ENCODE measurements at regions not wholly inside any gene's neighbourhood (a gene's known extent, or its start where the extent isn't known, plus 50 kb on each side); places are given as distances from the start of the nearest gene placed in this dataset.

- no peaks in the 10 kb centered on the region for H3F3A ChIP-seq (ENCODE audit: control insufficient read depth, insufficient read depth)
- H3K9me3 ChIP-seq (ENCODE audit: control insufficient read depth, insufficient read depth, low read length), result no peaks in the 10 kb centered on the region
- H3K36me3 ChIP-seq (ENCODE audit: control insufficient read depth, low read length), result no peaks in the 10 kb centered on the region
- no peaks in the 10 kb centered on the region for H3K4me1 ChIP-seq (ENCODE audit: control insufficient read depth, low read length)
- no peak for TF ChIP-seq CTCF (IDR thresholded peaks at IDR 0.05; ENCODE audit: low read depth, low read length, poor library complexity, severe bottlenecking)
- TF ChIP-seq EZH2phosphoT487 (IDR thresholded peaks at IDR 0.05; ENCODE audit: borderline replicate concordance, low read length), result no peak
- no peaks in the 10 kb centered on the region for H3K9me2 ChIP-seq (replicated peaks; ENCODE audit: control insufficient read depth, low read length)
- H3K4me2 ChIP-seq (ENCODE audit: low read length), result no peak overlapping the region
- H3K4me3 ChIP-seq (ENCODE audit: low read length), result no peak overlapping the region
- H3K27me3 ChIP-seq (ENCODE audit: control insufficient read depth, low read length), result no peaks in the 10 kb centered on the region
- H3K79me2 ChIP-seq (ENCODE audit: control insufficient read depth, low read length), result no peaks in the 10 kb centered on the region
- H4K20me1 ChIP-seq (ENCODE audit: control insufficient read depth, insufficient read depth, low read depth, low read length), result no peaks in the 10 kb centered on the region
- no peak overlapping the region for H3K27ac ChIP-seq (ENCODE audit: low read depth, low read length)
Observed at GRCh38 chr10:131697476-131698128, 203.2 kb upstream of the PPP2R2D start.

DNA sequence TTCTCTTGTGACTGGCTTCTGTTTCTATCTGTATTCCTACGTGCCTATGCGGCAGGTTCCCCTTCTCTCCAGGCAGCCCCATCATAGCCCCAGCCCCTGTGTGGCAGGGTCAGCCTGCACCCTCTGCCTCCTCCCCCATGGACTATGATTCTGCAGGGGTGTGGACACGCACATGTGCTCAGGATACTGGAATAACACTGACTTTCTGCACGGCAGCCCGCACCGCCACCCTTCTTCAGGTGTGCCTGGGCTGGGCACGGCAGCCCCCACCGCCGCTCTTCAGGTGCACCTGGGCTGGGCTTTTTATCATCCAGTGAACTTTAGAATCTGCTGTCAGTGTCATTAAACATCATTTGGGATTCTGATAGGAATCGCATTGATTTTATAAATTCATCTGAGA, 202.6 kb upstream of the PPP2R2D start:
- no peaks in the 10 kb centered on the region for H3K9me3 ChIP-seq (ENCODE audit: control insufficient read depth, insufficient read depth, low read length)

DNA sequence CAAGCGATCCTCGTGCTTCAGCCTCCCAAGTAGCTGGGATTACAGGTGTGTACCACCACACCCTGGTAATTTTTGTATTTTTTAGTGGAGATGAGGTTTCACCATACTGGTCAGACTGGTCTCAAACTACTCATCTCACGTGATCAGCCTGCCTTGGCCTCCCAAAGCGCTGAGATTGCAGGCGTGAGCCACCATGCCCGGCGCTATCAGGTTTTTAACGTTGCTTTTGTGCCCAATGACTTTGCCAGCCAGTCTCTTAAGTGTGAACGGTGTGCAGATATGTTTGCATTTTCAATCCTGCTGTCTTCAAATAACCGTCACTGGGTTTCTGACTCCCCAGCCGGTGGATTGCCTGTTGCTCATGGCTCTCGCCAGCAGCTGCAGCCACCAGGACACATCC, 201.8 kb upstream of the PPP2R2D start:
- no peak for TF ChIP-seq CTCF (IDR thresholded peaks at IDR 0.05; ENCODE audit: low read depth, low read length, poor library complexity, severe bottlenecking)
- no peak for TF ChIP-seq EZH2phosphoT487 (IDR thresholded peaks at IDR 0.05; ENCODE audit: borderline replicate concordance, low read length)
- Histone ChIP-seq H4K20me1 (ENCODE audit: control insufficient read depth, insufficient read depth, low read depth, low read length) (no peaks in the 10 kb centered on the region), H3K79me2 (ENCODE audit: control insufficient read depth, low read length) (no peaks in the 10 kb centered on the region), H3K36me3 (ENCODE audit: control insufficient read depth, low read length) (no peaks in the 10 kb centered on the region), H3K4me3 (ENCODE audit: low read length) (no peak overlapping the region), H3K4me2 (ENCODE audit: low read length) (no peak overlapping the region), H3K27me3 (ENCODE audit: control insufficient read depth, low read length) (no peaks in the 10 kb centered on the region), H3F3A (ENCODE audit: control insufficient read depth, insufficient read depth) (no peaks in the 10 kb centered on the region), H3K4me1 (ENCODE audit: control insufficient read depth, low read length) (no peaks in the 10 kb centered on the region), H3K27ac (ENCODE audit: low read depth, low read length) (no peak overlapping the region), H3K9me3 (ENCODE audit: control insufficient read depth, insufficient read depth, low read length) (no peaks in the 10 kb centered on the region), H3K9me2 (replicated peaks; ENCODE audit: control insufficient read depth, low read length) (no peaks in the 10 kb centered on the region)

More for the DNA sequence above, 202.6 kb upstream of the PPP2R2D start:
- TF ChIP-seq CTCF (IDR thresholded peaks at IDR 0.05; ENCODE audit: low read depth, low read length, poor library complexity, severe bottlenecking), result no peak
- H3K4me2 ChIP-seq (ENCODE audit: low read length), result no peak overlapping the region
- H3K9me2 ChIP-seq (replicated peaks; ENCODE audit: control insufficient read depth, low read length), result no peaks in the 10 kb centered on the region
- H3K27me3 ChIP-seq (ENCODE audit: control insufficient read depth, low read length), result no peaks in the 10 kb centered on the region
- no peak overlapping the region for H3K27ac ChIP-seq (ENCODE audit: low read depth, low read length)
- H3K79me2 ChIP-seq (ENCODE audit: control insufficient read depth, low read length), result no peaks in the 10 kb centered on the region
- no peaks in the 10 kb centered on the region for H3K36me3 ChIP-seq (ENCODE audit: control insufficient read depth, low read length)
- H4K20me1 ChIP-seq (ENCODE audit: control insufficient read depth, insufficient read depth, low read depth, low read length), result no peaks in the 10 kb centered on the region
- H3K4me3 ChIP-seq (ENCODE audit: low read length), result no peak overlapping the region
- no peaks in the 10 kb centered on the region for H3K4me1 ChIP-seq (ENCODE audit: control insufficient read depth, low read length)
- H3F3A ChIP-seq (ENCODE audit: control insufficient read depth, insufficient read depth), result no peaks in the 10 kb centered on the region

Data from DOHH2 (cell line).